HG02610 (cell line): ENCODE measurements at regions not wholly inside any gene's neighbourhood (a gene's known extent, or its start where the extent isn't known, plus 50 kb on each side); places are given as distances from the start of the nearest gene placed in this dataset.

Source experiments
- ATAC-seq: cut with Tn5 transposase; IDR thresholded peaks from one replicate; pipeline ENCODE4 v1.9.1; 2021; ENCODE audit warnings: mild to moderate bottlenecking, moderate library complexity; ENCODE audit not compliant: unreplicated experiment

DNA sequence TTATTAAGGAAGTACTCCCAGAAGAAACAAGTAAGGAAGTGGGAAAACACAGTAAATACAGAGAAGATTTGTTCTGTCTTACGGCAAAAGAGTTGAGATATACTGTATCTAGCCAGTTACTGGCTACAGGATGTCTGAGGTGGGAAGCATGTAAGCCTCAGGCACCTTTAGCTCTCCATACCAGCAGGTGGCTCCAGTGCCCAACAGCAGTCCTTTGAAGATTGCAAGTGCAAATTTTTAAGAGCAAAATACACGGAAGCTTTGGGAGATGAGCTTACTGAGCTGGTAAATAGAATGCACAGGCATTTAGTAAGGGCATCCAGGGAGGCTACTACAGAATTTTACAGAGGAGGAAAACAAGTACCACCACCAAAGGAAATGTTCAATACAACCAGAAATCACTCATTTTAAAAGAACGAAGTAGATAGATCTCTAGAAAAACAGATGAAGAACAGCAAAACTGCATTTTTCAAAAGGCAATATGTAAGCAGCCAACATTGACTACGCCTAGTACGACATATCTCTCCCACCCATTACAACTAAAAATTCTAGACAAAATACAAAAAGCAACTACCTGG, 57.9 kb upstream of the VSTM2B start:
- no peak for ATAC-seq

DNA sequence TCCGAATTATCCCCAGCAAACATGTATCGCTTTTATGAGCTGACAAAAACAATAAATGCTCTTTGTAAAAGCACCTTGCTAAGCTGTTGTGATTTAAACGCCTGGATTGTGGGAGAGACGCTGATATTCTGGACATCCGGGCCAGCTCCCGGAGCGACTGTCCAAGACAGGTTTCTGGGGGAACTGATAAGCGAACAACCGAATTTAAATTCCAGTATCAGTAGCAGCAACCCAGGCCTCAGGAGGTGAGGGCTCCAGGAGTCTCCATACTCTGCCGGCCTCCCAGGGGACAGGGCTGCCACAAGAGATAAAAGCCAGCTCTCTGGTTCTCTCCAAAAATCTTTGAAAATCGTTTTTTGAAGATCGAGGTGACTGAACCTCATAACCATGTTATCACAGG, 50.3 kb upstream of the VSTM2B start:
- ATAC-seq = no peak
